ENCODE measurements at regions not wholly inside any gene's neighbourhood (a gene's known extent, or its start where the extent isn't known, plus 50 kb on each side); places are given as distances from the start of the nearest gene placed in this dataset.

- no peak for TF ChIP-seq CTCF (IDR thresholded peaks at IDR 0.05)
- TF ChIP-seq POLR2A (IDR thresholded peaks at IDR 0.05): no peak
These were observed 1029.5 kb upstream of the LRRN3 start for GRCh38 chr7:110061387-110061786.

Data from body of pancreas (tissue), 4 donors.